ENCODE measurements at regions not wholly inside any gene's neighbourhood (a gene's known extent, or its start where the extent isn't known, plus 50 kb on each side); places are given as distances from the start of the nearest gene placed in this dataset.

DNA sequence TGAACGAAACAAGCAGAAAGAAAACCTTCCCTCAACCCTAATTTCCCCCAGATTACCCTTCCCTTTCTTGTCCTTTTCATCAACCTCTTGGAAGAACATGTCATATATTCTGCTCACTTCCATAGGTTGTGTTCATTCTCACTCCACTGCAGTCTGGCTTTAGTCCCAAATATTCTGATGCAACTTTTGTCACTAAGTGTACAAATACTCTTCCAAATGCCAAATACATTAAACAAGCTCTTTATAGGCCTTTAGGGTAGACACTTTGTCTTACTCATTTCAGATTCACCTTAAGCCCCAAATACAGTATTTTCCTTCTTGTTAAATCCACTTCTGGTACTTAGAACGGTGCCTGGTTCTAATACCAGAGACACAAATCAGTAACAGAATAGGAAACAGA lies 406.5 kb upstream of the CDIN1 start:
- no peak overlapping the region for H3K27ac ChIP-seq
- Mint-ChIP-seq H3K4me1 (no peaks in the 10 kb centered on the region), H3K27me3 (ENCODE audit: insufficient read depth, low read depth) (no peaks in the 10 kb centered on the region), H3K4me3 (no peak overlapping the region), H3K27ac (no peak overlapping the region), H3K9me3 (no peaks in the 10 kb centered on the region), H3K36me3 (no peaks in the 10 kb centered on the region)
- no peak overlapping the region for H2AFZ ChIP-seq (replicated peaks)
- H3K4me3 ChIP-seq = no peak overlapping the region
- H3K9me3 ChIP-seq (ENCODE audit: low read depth) = no peaks in the 10 kb centered on the region
- H3K4me1 ChIP-seq = peaks cover 2% of the 10 kb centered on the region
- no peaks in the 10 kb centered on the region for H3F3A ChIP-seq (ENCODE audit: low read depth)
- H3K4me2 ChIP-seq = no peak overlapping the region
- no peaks in the 10 kb centered on the region for H4K20me1 ChIP-seq (ENCODE audit: low read depth)
- TF ChIP-seq EZH2 (IDR thresholded peaks at IDR 0.05) = no peak
- TF ChIP-seq, protein P1, sequence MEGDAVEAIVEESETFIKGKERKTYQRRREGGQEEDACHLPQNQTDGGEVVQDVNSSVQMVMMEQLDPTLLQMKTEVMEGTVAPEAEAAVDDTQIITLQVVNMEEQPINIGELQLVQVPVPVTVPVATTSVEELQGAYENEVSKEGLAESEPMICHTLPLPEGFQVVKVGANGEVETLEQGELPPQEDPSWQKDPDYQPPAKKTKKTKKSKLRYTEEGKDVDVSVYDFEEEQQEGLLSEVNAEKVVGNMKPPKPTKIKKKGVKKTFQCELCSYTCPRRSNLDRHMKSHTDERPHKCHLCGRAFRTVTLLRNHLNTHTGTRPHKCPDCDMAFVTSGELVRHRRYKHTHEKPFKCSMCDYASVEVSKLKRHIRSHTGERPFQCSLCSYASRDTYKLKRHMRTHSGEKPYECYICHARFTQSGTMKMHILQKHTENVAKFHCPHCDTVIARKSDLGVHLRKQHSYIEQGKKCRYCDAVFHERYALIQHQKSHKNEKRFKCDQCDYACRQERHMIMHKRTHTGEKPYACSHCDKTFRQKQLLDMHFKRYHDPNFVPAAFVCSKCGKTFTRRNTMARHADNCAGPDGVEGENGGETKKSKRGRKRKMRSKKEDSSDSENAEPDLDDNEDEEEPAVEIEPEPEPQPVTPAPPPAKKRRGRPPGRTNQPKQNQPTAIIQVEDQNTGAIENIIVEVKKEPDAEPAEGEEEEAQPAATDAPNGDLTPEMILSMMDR (IDR thresholded peaks at IDR 0.05) = no peak
- TF ChIP-seq EZH2phosphoT487 (IDR thresholded peaks at IDR 0.05) = no peak
- H3K27me3 ChIP-seq = no peaks in the 10 kb centered on the region
- no peak overlapping the region for H3K9ac ChIP-seq
- no peak for DNase-seq (ENCODE audit: low spot score)
- no peaks in the 10 kb centered on the region for H3K36me3 ChIP-seq
- H3K79me2 ChIP-seq (ENCODE audit: low read depth) = no peaks in the 10 kb centered on the region

DNA sequence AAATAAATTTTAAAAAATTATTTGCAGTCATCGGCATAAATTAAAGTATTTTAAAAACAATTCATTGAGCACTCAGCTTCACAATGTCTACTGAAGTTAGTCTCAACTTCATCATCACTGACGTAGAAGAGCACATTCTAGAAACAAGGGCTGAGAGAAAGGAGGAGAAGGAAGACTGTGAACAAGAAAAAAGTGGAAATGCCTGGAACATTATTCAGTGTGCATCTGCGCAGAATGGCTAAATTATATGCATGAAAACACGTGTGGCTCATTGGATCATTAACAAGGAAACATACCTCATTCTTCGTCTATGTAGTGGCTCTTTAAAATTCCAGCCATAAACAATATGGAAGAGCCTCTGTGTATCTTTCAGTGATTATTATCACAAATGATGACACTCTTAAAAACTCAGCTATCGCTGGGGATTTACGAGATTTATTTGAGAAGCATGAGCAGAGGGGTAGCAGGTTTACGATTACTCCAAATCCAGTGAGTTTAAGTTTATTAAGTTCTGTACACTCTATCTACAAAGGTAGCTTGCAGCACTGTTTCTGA lies 404.2 kb upstream of the CDIN1 start:
- Histone ChIP-seq H2AFZ (replicated peaks) (no peak overlapping the region), H3K27me3 (no peaks in the 10 kb centered on the region), H3K9me3 (ENCODE audit: low read depth) (no peaks in the 10 kb centered on the region), H3K9ac (no peak overlapping the region), H3K4me2 (no peak overlapping the region), H3K4me1 (peaks cover 7% of the 10 kb centered on the region), H3F3A (ENCODE audit: low read depth) (no peaks in the 10 kb centered on the region), H3K36me3 (no peaks in the 10 kb centered on the region), H4K20me1 (ENCODE audit: low read depth) (no peaks in the 10 kb centered on the region), H3K27ac (no peak overlapping the region), H3K4me3 (no peak overlapping the region), H3K79me2 (ENCODE audit: low read depth) (no peaks in the 10 kb centered on the region)
- no peaks in the 10 kb centered on the region for H3K27me3 Mint-ChIP-seq (ENCODE audit: insufficient read depth, low read depth)
- TF ChIP-seq EZH2phosphoT487 (IDR thresholded peaks at IDR 0.05) (no peak), EZH2 (IDR thresholded peaks at IDR 0.05) (no peak)
- TF ChIP-seq, protein P1 (IDR thresholded peaks at IDR 0.05) = no peak
- H3K36me3 Mint-ChIP-seq = no peaks in the 10 kb centered on the region
- DNase-seq (ENCODE audit: low spot score) = no peak
- no peak overlapping the region for H3K27ac Mint-ChIP-seq
- no peaks in the 10 kb centered on the region for H3K4me1 Mint-ChIP-seq
- no peak overlapping the region for H3K4me3 Mint-ChIP-seq
- H3K9me3 Mint-ChIP-seq = no peaks in the 10 kb centered on the region

DNA sequence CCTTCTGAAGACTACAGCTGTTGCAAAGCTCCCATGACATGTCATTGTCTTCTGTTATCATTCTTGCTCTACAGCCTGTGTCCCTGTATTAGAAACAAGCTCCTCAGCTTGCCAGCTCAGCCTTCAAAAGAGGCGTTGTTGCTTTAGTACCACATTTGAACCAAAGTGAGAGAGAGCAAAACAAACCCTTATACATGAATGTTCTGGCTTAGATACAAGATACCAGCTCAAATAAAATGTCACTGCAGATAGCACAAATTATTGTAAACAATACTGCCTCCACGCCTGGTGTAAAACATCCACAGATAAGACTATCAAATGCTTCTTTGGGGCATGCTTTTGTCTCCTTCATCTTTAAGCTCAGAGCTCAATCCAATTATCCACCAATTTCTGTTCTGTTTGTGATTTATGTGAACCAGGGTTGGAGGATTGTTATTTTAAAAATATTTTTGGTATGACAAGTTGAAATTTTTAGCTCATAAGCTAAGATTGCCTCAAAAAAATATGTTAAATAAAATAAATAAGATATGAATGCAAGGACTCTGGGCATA lies 403.6 kb upstream of the CDIN1 start:
- Mint-ChIP-seq H3K36me3 (no peaks in the 10 kb centered on the region), H3K9me3 (no peaks in the 10 kb centered on the region), H3K27ac (no peak overlapping the region), H3K27me3 (ENCODE audit: insufficient read depth, low read depth) (no peaks in the 10 kb centered on the region), H3K4me1 (no peaks in the 10 kb centered on the region), H3K4me3 (no peak overlapping the region)
- Histone ChIP-seq H3K79me2 (ENCODE audit: low read depth) (no peaks in the 10 kb centered on the region), H3K27me3 (no peaks in the 10 kb centered on the region), H3K4me1 (peaks cover 7% of the 10 kb centered on the region), H3K4me3 (no peak overlapping the region), H3K27ac (no peak overlapping the region), H3K9ac (no peak overlapping the region), H3K9me3 (ENCODE audit: low read depth) (no peaks in the 10 kb centered on the region), H3K36me3 (no peaks in the 10 kb centered on the region), H2AFZ (replicated peaks) (no peak overlapping the region), H4K20me1 (ENCODE audit: low read depth) (no peaks in the 10 kb centered on the region), H3F3A (ENCODE audit: low read depth) (no peaks in the 10 kb centered on the region), H3K4me2 (no peak overlapping the region)
- no peak for TF ChIP-seq EZH2phosphoT487 (IDR thresholded peaks at IDR 0.05)
- TF ChIP-seq, protein P1 (IDR thresholded peaks at IDR 0.05) = no peak
- no peak for TF ChIP-seq EZH2 (IDR thresholded peaks at IDR 0.05)
- no peak for DNase-seq (ENCODE audit: low spot score)

All from neural progenitor cell (in vitro differentiated cells).